ENCODE measurements at regions not wholly inside any gene's neighbourhood (a gene's known extent, or its start where the extent isn't known, plus 50 kb on each side); places are given as distances from the start of the nearest gene placed in this dataset.

DNA sequence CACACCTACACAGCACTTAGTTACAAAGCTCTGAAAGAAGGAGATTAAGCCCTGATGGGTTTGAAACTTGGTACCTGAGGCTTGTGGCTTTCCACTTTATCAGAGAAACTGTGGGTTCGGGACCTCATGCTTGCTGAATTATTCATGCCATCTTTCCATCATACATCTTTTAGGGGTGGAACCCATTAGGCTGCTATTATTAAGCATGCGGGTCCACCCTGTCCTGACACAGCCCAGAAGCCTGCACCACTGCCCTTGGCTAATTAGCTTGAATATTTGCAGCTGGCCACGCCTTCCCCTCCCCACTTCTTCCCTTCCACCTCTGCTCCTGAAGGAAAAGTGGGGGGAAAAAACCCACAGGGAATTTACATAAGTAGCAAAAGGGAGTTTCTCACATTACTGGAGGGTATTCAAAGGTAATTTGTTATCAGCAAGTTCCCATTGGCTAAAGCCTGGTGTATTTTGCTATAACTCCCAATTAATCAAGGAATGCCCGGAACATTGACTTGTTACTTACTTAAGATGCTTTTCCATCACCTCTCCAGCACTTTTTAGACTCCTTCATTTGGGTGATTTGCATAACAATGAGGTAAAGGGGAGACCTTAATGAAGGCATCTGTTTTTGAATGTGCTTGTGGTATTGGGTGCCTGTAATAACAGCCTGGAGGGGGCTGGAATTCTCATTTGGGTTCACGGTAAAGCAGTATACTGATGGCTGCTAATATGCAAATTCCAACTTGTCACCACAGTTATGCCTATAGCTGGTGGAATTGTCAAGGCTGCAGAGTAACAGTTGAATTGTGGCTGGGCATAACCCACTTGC, 231.7 kb upstream of the GATB start:
- DNase-seq (ENCODE audit: low read depth in 2 of 2, low spot score in 1 of 2) = no peak

DNA sequence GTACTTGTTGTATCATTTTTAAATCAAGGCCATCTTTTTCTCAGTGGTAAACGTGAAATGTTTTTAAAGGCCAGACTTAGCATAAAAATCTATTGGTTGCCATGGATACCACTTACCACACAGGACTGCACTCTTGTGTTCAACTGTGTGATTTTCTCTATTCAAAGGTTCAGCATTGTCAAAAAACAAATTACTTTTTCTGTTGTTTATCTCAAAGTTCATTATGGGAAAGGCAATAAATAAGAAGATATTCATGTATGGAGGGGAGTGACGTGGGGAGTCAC, 231.0 kb upstream of the GATB start:
- no peak for DNase-seq (ENCODE audit: low read depth in 2 of 2, low spot score in 1 of 2)

DNA sequence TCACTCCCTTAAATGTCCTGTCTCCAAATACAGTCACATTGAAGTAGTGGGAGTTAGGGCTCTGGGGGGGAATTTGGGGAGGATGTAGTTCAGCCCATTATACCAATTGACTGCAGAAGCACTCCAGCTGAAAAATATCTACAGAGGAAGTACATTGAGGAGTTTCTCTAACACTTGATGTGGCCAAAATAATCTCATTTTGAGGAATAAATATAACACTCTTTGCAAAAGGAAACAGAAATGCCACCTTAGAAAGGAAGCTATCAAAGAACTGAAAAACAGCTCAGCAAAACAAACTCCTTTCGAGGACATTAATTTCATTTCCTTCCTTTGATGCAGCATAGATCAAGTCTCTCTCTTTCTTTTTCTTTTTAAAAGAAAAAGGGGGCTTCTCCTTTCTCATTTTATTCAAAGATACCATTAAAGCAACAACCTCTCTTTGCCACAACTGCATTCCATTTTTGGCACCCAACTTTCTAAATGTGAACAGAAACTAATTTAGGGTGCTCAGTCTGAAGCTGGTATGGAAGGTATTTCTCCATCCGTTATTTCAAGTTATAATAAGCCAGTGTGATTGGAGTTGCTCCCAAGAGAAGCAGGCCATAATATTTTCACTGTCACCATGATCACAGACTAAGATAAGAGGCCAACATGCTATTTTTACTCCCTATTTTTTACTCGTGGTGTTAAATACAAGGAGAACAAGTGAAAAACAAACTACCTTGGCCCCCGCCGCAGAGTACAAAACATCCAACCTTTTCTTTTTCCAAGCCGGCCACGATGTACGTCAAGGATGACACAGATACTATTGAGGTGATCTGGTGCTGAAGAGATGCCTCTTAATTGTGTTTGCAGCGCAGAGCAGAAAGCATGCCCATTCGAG, 230.4 kb upstream of the GATB start:
- DNase-seq (ENCODE audit: low read depth in 2 of 2, low spot score in 1 of 2) = no peak

DNA sequence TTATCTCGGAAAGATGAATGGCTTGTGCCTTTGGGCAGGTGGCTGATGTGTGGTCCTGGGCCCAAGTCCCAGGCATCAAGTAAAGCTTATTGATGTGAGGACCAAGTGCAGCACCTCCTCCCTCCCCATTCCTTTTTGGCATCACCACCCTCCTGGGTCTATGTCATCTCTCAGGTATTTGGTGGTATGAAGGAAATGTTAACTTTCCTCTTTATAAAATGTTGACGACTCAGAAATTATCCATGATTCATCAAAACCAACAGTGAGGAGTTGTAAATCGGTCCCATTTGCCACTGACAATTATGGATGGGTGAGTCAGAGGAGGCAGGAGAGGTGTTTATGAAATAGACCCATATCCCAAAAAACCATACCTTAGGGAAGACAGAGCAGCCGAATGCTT, 229.4 kb upstream of the GATB start:
- no peak for DNase-seq (ENCODE audit: low read depth in 2 of 2, low spot score in 1 of 2)

DNA sequence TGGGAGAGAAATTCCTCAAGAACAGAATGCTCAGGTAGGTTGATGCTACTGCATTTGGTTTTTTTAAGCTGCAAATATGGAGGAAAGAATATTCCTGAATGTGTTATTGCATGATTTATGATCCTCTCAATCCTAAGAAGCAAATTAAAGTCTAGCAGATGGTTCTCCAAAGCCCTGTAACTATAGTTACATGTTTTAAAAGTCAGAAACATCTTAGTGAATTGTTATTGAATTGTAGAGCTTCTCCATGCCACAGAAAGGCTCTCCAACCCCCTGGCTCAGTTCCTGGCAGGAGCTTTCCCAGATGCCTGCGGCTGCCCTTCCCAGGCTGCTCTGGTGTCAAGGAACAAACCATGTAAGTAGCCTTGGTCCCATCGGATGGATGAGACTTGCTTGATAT, 227.8 kb upstream of the GATB start:
- no peak for DNase-seq (ENCODE audit: low read depth in 2 of 2, low spot score in 1 of 2)

DNA sequence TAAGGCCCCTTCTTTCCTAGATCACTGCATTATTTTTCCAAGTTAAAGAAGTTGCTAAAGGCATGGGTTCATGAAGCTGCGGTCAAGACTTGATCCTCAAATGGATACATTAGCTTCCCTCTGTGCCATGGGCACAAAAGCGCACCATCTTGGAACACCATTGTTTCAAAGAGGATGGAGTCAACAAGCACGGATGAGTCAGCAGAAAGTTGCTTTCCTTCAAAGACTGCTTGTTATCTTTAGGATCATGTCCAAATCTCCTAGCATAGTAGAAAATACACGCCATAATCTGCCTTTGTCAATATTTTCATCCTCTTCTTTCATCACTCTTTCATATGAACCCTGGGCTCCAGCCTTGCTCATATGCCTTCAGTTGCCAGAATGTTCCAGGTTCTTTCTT, 226.8 kb upstream of the GATB start:
- no peak for DNase-seq (ENCODE audit: low read depth in 2 of 2, low spot score in 1 of 2)

DNA sequence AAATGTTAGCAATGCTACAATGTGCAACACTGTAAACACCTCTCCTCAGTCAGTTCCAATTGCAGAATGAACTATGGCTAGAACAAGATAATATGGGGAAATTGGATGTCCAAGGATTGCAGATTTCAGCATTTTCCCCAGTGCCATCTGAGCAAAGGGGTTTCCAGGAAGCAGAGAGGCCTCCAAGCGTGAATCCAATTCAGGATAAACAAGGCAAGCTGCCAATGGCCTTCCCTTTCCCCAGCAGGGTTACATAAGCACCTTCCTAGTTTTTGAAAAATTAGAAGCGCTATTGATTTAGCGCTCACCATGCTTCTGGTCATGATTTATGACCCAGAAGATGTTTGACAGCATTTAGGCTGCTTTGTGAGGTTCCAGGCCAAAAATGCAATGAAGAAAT, 223.0 kb upstream of the GATB start:
- DNase-seq (ENCODE audit: low read depth in 2 of 2, low spot score in 1 of 2) = no peak

DNA sequence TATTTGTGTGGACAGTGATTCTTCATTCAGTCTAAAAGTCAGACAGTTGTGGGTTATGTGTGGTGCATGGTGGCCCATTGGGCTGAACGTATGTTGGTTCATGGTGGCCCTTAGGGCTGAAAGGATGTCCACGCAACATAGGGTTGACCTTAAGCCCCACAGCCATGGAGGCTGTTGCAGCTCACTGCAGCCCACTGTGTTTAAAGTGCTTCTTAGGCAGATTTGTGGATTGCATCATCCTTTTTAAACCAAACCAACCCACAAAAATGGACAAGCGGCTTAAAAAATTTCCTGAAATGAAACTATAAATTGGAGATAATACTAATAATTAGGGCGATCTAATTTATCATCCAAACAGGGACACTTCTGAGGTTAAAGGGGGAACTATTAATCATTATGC, 219.0 kb upstream of the GATB start:
- no peak for DNase-seq (ENCODE audit: low read depth in 2 of 2, low spot score in 1 of 2)

DNA sequence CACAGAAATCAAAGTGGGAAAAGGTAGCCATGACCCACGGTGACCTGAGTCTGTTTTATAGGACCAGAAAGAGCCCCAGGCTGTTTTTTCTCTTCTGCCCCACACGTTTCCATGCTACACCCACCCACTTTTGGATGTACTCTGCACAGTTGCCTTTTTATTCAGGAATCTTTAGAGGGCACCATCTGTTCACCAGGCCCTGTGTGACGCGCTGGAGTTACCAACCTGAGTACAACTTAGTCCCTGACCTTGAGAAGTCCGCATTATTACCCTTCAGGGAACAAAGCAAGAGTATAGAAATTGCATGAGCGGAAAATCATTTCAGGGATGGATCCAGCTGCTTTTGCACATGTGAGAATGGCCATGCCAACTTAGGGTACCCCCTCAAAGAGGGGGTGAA, 207.8 kb upstream of the GATB start:
- DNase-seq (ENCODE audit: low read depth in 2 of 2, low spot score in 1 of 2) = no peak

DNA sequence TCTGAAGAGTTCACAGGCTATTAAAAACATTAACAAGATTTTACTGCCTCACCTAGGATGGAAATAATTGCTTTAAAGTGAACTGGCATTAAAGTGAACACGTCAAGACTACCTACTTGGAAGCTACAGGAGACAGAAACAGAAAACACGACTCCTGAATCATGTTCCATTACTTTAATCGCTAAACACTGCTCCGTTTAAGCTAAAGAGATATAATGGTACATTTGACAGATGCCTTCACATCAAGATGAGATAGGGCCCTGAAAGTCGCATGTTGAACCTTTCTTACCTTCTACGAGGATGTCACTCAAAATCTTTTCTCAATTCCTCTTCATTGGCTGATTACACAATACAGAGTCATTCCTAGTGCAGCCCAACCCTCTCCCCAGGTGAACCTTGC, 206.3 kb upstream of the GATB start:
- no peak for DNase-seq (ENCODE audit: low read depth in 2 of 2, low spot score in 1 of 2)

DNA sequence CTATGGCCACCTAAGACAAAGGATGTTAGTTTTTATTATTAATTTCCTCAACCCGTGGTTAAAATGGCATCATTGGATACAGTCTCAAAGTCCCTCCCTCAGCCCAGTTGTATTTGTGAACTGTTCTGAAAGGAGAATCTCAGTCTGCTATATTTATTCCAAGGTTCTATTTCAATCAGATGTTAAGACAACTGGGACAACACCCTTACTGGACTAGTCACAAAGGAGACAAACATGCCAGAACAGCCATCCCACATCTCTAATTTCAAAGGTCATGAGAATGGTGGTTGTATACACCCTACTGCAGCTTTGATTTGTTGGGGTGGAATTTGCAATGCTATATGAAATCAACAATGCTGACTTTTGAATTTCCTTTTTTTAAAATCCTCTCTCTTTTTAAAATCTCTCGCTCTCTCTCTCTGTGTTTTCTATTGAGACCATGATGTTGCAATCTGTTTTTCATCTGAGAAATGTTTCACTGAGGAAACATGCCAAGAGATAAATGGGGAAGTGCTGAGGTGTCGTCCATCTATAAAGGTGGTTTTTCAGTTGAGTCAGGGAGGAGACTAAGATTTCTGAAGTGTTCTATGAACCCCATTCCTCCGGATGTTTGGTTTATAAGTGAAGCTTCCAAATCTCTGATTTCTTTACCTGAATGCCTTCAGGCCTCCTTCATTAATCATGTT, 201.5 kb upstream of the GATB start:
- no peak for DNase-seq (ENCODE audit: low read depth in 2 of 2, low spot score in 1 of 2)

DNA sequence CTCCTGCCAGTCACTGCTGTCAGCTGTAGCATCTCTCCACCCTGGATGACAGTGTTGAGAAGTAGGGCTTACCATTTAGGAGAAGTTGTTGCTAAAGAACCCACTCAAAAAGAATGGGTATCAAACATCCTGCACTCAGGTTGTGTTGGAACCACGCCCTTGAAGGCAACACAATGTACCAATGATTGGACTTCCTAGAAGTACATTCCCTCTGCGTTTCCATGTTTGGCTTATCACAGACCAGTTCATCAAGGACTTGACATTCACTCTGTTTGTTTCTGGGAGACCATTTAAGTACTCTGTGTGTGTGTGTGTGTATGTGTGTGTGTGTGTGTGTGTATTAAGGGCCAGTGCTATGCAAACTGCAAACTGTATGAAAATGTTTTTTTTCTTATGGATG, 200.6 kb upstream of the GATB start:
- DNase-seq (ENCODE audit: low read depth in 2 of 2, low spot score in 1 of 2) = no peak

DNA sequence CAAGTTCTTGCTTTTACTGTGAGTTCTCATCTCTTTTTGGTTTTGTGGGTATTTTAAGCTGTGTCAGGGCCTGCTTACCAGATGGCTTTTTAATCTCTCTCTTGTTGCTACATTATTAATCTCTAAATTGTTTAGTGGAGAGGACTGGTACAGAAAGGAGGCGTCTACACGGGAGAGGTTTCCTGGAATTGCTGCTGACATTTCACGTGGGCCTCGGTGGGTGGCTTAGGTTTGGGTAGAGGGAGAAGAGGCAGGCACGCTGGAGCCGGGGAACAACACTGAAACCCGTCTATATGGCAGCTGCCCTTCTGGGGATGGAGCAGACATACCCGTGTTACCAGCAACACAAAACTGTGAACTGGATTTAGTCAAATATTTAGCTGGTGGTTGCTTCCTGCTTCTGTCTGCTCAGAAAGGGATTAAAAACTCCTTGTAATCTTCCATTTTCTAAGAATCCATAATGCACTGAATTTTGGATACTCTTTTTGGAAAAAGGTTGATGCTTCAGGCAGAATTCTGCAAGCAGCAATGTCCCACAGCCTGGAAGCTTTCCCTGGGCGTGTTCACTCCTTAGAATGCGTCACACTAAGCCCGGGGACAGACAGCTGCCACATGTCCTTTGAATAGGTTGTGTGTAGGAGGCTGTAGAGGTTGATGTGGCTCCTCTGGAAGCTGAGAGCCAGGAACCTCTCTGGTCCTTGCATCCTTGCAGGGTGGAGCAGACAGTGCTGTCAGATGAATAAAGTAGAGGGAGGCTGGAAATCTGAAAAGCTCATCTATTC, 199.8 kb upstream of the GATB start:
- no peak for DNase-seq (ENCODE audit: low read depth in 2 of 2, low spot score in 1 of 2)

DNA sequence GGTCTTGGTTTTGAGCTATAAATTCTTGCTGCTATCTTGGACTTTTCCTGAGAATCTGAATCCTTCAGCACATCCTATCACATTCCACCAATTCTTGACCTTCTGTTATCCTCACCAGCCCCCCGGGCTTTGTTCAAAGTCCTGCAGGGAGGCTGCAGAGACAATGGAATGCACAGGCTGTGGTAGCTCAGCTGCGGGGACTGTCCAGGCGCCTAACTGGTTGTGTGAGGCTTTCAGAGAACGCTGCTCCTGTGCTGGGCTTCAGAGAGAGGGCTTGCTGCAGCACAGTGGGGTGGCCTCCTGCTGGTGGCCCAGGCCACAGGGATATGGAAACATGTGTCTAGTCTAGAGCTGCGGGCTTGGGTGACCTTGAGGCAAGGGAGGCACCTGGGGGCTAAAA, 196.3 kb upstream of the GATB start:
- DNase-seq (ENCODE audit: low read depth in 2 of 2, low spot score in 1 of 2) = no peak

DNA sequence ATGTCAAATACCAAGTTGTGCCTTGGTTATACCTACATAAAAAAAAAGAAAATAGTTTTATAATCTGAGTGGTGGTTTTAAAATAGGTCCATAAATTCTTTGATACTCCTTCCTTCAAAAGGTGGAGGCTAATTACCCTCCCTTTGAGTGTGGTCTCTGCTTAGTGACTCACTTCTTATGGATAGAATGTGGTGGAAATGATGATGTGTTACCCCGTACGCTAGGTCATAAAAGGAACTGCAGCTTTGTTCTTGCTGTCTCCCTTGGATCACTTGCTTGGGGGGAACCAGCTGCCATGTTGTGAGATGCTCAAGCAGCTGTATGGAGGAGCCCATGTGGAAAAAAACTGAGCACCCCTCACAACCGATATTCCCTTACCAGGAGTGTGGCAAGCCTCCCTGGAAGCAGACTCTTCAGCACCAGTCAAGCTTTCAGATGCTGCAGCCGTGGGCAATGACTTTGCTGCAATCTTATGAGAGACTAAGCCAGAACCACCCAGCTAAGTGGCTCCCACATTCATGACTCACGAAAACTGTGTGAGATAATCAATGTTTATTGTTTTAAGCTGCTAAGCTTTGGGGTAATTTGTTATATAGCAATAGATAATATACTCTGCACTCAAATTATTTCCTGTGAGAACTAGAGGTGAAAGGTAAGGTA, 195.0 kb upstream of the GATB start:
- DNase-seq (ENCODE audit: low read depth in 2 of 2, low spot score in 1 of 2) = no peak

DNA sequence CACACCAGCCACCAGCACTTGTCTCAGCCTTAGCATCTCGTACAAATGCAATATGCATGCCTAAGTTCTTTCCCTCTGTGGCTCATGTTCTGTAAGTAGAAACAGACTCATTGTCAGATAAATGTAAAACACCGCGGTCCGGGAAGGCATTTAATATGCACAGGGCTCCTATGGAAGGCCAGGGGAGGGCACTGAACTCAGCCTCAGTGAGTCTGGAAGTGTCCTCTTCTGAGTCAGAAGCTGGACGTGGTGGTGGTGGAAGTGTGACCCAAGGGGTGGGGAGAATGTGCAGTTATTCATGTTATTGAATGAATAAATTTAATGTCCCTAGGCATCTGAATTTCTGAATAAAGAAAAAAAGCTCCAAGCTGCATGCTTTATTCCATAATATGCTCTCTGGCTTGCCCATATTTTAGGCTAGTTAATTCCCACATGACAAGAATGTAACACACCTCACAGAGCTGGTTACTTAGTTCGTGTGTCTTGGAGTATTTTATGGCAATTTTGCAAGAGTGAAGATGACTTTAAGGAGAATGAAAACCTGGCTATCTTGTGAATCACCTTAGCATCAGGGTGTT, 193.1 kb upstream of the GATB start:
- DNase-seq (ENCODE audit: low read depth in 2 of 2, low spot score in 1 of 2) = no peak

DNA sequence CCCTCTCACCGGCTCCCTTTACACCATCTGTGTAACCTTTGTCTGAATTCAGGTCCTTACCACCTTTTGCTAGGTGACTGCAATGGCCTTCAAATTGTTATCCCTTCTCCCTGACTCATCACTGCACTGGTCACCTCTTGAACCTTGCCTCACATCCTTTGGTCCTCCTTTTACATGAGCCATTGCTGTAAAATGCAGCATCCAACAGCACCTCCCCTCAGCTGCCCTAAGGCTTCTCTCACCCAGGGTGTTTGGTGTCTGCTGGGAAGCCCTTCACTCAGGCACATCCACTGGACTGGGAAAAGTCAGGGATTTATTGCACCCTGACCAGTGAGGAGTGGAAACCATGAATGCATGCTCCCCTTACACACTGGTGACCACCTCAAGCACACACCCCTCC, 192.5 kb upstream of the GATB start:
- no peak for DNase-seq (ENCODE audit: low read depth in 2 of 2, low spot score in 1 of 2)

DNA sequence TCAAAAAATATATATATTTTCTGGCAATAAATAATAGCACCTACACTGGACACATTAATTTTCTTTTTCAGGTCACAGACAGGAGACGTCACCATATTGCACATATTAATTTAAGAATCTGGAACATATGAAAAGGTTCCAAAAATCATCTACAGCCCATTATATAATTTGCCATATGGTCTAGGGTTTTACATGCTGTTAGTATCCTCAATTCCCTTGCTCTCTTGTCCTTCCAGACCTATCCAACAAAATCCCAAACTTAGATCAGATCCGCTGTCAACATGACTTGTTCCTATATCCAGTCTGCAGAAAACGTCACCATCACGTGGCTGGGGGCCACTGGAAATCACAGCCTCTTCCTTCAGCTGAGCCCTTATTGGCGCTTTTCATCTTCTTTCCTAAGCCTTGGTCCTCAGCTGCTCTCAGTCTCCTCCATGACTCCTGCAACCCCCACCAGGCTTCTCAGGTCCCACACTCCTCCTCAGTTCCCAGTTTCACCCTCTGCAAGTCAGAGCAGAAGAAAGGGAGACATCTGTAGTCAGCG, 192.0 kb upstream of the GATB start:
- DNase-seq (ENCODE audit: low read depth in 2 of 2, low spot score in 1 of 2) = no peak

DNA sequence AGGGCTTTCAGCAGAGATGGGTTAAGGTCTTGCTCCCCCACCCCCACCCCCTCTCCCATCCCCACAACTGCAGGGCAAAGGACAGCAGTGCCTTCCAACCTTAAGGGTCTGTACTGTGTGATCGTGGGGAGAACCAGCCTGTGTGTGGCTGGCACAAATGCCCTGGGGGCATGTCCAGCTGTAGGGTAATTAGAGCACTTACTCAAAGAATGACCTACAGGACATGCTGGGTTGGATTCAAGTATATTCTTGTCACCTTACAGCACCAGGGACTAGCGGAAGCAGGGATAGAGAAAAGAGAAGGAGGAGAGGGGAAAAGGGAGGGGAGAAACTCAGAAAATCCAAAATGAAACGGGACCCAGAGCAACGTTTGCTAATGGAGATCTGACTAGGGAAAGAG, 191.3 kb upstream of the GATB start:
- DNase-seq (ENCODE audit: low read depth in 2 of 2, low spot score in 1 of 2) = no peak

DNA sequence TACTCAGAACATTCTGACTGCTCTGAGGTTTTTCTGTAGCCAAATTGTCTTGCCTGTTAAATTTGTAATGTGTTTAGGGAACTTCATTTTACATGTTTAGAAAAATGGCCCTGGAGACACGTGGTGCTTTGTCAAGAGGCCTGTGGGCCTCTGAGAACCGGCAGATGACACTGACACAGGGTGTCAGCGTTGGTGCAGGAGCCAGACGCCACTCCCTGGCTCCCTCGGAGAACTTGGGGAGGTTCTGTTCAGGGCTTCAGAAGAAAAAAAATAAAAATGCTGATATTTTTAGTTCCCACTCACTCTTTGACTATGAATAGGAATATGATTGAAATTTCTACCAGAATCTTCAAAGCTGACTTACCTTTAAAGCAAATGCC, 190.9 kb upstream of the GATB start:
- DNase-seq (ENCODE audit: low read depth in 2 of 2, low spot score in 1 of 2) = no peak
